Activated CD4-positive, alpha-beta T cell treated with anti-CD3 and anti-CD28 coated beads, Interleukin-2, amount 10 ng/mL, durations not matched to agents 7 days and 5 days (primary cell): ENCODE measurements at regions not wholly inside any gene's neighbourhood (a gene's known extent, or its start where the extent isn't known, plus 50 kb on each side); places are given as distances from the start of the nearest gene placed in this dataset.
A peak's percentile ranks its signal among the peaks of the same experiment; 100 is the strongest.

Experiments used
- CTCF ChIA-PET: fragments of 350-600 bp; sonication (Branson Sonifier 250); formaldehyde crosslinking; loops from one replicate; lab custom pipeline; 2021; ENCODE audit warnings: antibody characterized with exemption; lab: Charles Lee
- POLR2A ChIA-PET: fragments of 350-600 bp; sonication (Branson Sonifier 250); formaldehyde crosslinking; loops from one replicate; lab custom pipeline; 2021; ENCODE audit warnings: antibody characterized with exemption; lab: Charles Lee
- DNase-seq: peaks from one replicate; pipeline ENCODE4 v3.0.0-alpha.2; 2020
- H3K27ac Mint-ChIP-seq: one replicate; pipeline ENCODE4 v1.8.0; 2021; ENCODE audit warnings: mild to moderate bottlenecking, moderate library complexity, mixed read lengths
- H3K27me3 Mint-ChIP-seq: one replicate; pipeline ENCODE4 v1.8.0; 2021; ENCODE audit warnings: mixed read lengths
- H3K36me3 Mint-ChIP-seq: one replicate; pipeline ENCODE4 v1.8.0; 2021; ENCODE audit warnings: low read depth, mixed read lengths
- H3K4me1 Mint-ChIP-seq: one replicate; pipeline ENCODE4 v1.8.0; 2021; ENCODE audit warnings: mixed read lengths
- H3K4me3 Mint-ChIP-seq: one replicate; pipeline ENCODE4 v1.8.0; 2021; ENCODE audit warnings: mild to moderate bottlenecking, moderate library complexity, mixed read lengths
- H3K9me3 Mint-ChIP-seq: one replicate; pipeline ENCODE4 v1.8.0; 2021; ENCODE audit warnings: mixed read lengths

DNA sequence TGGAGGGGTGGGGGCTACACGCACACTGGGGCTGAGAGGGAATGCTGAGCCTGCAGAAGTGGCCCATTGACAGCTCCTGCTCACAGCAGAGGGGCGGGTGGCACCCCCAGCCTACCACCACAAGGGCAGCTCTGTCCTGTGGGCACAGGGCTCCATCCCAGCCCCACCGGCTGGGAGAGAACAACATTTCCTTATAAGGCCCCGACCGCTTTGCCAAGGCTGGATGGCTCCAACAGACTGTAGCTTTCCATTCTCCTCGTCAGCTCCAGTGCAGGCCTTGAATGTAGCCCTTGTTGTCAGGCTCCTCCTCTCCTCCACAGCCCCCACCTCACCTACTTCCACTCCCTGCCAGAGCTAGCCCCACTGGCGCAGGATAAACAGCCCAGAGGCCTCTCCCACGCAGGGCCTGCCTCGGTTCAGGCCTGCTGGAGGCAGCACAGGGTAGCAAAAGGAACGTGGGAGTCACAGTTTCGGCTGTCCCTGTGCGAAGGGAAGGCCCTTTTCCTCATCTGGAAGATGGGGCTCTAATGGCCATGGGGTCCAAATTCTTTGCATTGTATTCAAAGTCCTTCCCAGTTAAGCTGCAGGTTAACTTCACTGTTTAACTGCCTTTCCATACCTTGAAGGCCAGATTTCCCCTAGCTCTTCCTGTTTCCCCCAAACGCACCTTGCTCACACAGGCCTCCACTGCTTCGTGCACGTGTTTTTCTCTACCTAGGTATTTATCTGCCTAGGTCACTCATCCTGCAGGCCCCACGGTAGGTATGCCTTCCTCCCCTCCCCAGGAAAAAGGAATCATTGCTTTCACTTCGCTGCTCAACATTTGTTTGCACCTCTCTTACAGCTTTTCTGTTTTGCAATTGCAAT is 101.6 kb upstream of the LPP start:
- Mint-ChIP-seq H3K4me1 (peaks cover 30% of the 10 kb centered on the region), H3K36me3 (no peaks in the 10 kb centered on the region), H3K27ac (no peak overlapping the region), H3K4me3 (no peak overlapping the region), H3K27me3 (no peaks in the 10 kb centered on the region), H3K9me3 (no peaks in the 10 kb centered on the region)
- ChIA-PET CTCF (interaction anchor here (1.1 to 1.3 kb wide), 2 partner anchors 13 to 75 kb away, joined by 3 to 4 read pairs; no protein-coding TSS in a partner anchor), POLR2A (no interaction called here)
- no peak for DNase-seq

GRCh38 chr3:188053036-188053340 is 101.0 kb upstream of the LPP start:
- H3K9me3 Mint-ChIP-seq, result no peaks in the 10 kb centered on the region

GRCh38 chr3:188053710-188054380 is 100.1 kb upstream of the LPP start:
- Mint-ChIP-seq H3K4me3 (no peak overlapping the region), H3K4me1 (peaks cover 28% of the 10 kb centered on the region), H3K27me3 (no peaks in the 10 kb centered on the region), H3K9me3 (no peaks in the 10 kb centered on the region), H3K36me3 (no peaks in the 10 kb centered on the region), H3K27ac (no peak overlapping the region)
- DNase-seq, result no peak
- ChIA-PET CTCF (interaction anchor here (0.7 to 1.5 kb wide), 3 partner anchors 17 to 313 kb away, joined by 3 to 5 read pairs (median 5); no protein-coding TSS in a partner anchor), POLR2A (no interaction called here)

More at GRCh38 chr3:188053036-188053340, 101.0 kb upstream of the LPP start:
- Mint-ChIP-seq H3K27ac (peak overlapping the region; percentile 14), H3K4me3 (no peak overlapping the region), H3K27me3 (no peaks in the 10 kb centered on the region), H3K36me3 (no peaks in the 10 kb centered on the region), H3K4me1 (peaks cover 30% of the 10 kb centered on the region)
- no peak for DNase-seq
- POLR2A ChIA-PET, result no interaction called here
- CTCF ChIA-PET, result interaction anchor here (1.3 kb wide), 1 partner anchor 75 kb away, joined by 3 read pairs; no protein-coding TSS in a partner anchor

- Mint-ChIP-seq H3K4me1 (peaks cover 22% of the 10 kb centered on the region), H3K4me3 (no peak overlapping the region), H3K27ac (no peak overlapping the region), H3K9me3 (no peaks in the 10 kb centered on the region), H3K27me3 (no peaks in the 10 kb centered on the region), H3K36me3 (no peaks in the 10 kb centered on the region)
- DNase-seq, result no peak
- CTCF ChIA-PET, result interaction anchor here (0.7 to 1.5 kb wide), 3 partner anchors 17 to 314 kb away, joined by 3 to 5 read pairs (median 5); no protein-coding TSS in a partner anchor
- POLR2A ChIA-PET, result no interaction called here
These were observed 99.4 kb upstream of the LPP start for GRCh38 chr3:188054541-188054940.

GRCh38 chr3:188055388-188055787 is 98.6 kb upstream of the LPP start:
- no peaks in the 10 kb centered on the region for H3K36me3 Mint-ChIP-seq
- no peak for DNase-seq
- no peak overlapping the region for H3K4me3 Mint-ChIP-seq
- CTCF ChIA-PET, result interaction anchor here (0.6 to 1.2 kb wide), 2 partner anchors 18 to 101 kb away, joined by 3 read pairs; no protein-coding TSS in a partner anchor
- H3K4me1 Mint-ChIP-seq, result peaks cover 18% of the 10 kb centered on the region
- POLR2A ChIA-PET, result no interaction called here
- no peaks in the 10 kb centered on the region for H3K27me3 Mint-ChIP-seq
- no peaks in the 10 kb centered on the region for H3K9me3 Mint-ChIP-seq
- H3K27ac Mint-ChIP-seq, result no peak overlapping the region

- Mint-ChIP-seq H3K4me1 (peaks cover 24% of the 10 kb centered on the region), H3K4me3 (no peak overlapping the region), H3K36me3 (no peaks in the 10 kb centered on the region), H3K9me3 (no peaks in the 10 kb centered on the region), H3K27me3 (no peaks in the 10 kb centered on the region), H3K27ac (no peak overlapping the region)
- ChIA-PET CTCF (interaction anchor here (1.0 kb wide), 2 partner anchors 10 to 191 kb away, joined by 3 to 4 read pairs; no protein-coding TSS in a partner anchor), POLR2A (no interaction called here)
- no peak for DNase-seq
These were observed 96.8 kb upstream of the LPP start for GRCh38 chr3:188057124-188057523.

- no peaks in the 10 kb centered on the region for H3K9me3 Mint-ChIP-seq
- DNase-seq, result no peak
- H3K4me3 Mint-ChIP-seq, result no peak overlapping the region
- ChIA-PET CTCF (interaction anchor here (0.6 to 2.2 kb wide), 7 partner anchors 9 to 319 kb away, joined by 3 to 5 read pairs (median 3); no protein-coding TSS in a partner anchor), POLR2A (no interaction called here)
- H3K36me3 Mint-ChIP-seq, result no peaks in the 10 kb centered on the region
- H3K27ac Mint-ChIP-seq, result no peak overlapping the region
- H3K4me1 Mint-ChIP-seq, result peaks cover 25% of the 10 kb centered on the region
- no peaks in the 10 kb centered on the region for H3K27me3 Mint-ChIP-seq
These were observed 95.3 kb upstream of the LPP start for GRCh38 chr3:188058569-188059184.

DNA sequence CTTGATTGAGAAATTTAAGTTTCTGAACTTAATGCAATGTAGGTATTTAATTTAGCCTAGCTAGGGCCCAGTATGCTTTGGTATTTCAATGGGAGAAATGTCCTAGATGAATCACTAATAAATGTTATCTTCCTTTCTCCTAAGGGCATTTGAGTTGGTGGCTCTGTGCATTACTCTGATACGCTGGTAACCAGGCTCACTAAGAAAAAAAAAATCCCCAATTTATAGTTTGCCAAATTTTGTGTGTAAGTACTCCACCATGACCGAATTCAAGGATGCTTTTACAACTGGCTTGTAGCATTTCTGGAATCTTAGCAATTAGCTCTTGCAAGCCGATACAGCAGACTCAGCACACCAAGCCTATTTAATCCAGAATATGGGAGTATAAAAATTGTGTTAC is 94.6 kb upstream of the LPP start:
- H3K27ac Mint-ChIP-seq, result no peak overlapping the region
- CTCF ChIA-PET, result interaction anchor here (0.6 to 2.2 kb wide), 6 partner anchors 9 to 319 kb away, joined by 3 to 7 read pairs (median 3); no protein-coding TSS in a partner anchor
- POLR2A ChIA-PET, result no interaction called here
- no peak for DNase-seq
- H3K4me1 Mint-ChIP-seq, result peaks cover 31% of the 10 kb centered on the region
- no peak overlapping the region for H3K4me3 Mint-ChIP-seq
- H3K27me3 Mint-ChIP-seq, result no peaks in the 10 kb centered on the region
- peaks cover 3% of the 10 kb centered on the region for H3K36me3 Mint-ChIP-seq
- H3K9me3 Mint-ChIP-seq, result peaks cover 2% of the 10 kb centered on the region

DNA sequence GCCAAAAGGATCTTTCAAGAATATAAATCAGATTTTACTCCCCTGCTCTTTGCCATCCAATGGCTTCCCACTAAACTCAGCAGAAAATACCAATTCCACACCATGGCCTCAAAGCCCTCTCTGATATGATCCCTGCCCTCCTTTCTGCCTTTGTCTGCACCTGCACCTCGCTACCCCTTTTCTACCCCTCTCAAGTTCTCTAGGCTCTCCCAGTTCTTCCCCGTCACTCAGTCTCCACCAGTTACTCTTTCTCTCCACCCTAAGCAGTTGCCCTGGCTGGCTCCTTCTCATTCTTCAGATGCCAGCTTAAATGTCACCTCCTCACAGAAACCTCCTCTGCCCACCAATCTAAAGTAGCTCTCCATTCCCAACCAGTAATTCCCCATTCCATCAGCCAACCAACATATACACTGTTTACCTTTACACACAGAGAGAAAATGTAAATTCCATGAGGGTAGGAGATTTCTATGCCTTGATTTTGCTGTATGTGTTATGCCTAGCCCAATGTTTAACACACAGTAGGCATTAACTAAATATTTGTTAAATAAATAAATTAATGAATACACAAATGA is 93.6 kb upstream of the LPP start:
- ChIA-PET CTCF (interaction anchor here (0.6 to 2.2 kb wide), 4 partner anchors 12 to 320 kb away, joined by 3 to 7 read pairs (median 4); no protein-coding TSS in a partner anchor), POLR2A (no interaction called here)
- peak overlapping the region; percentile 4 for H3K27ac Mint-ChIP-seq
- H3K36me3 Mint-ChIP-seq, result peaks cover 3% of the 10 kb centered on the region
- no peak overlapping the region for H3K4me3 Mint-ChIP-seq
- H3K27me3 Mint-ChIP-seq, result no peaks in the 10 kb centered on the region
- peaks cover 2% of the 10 kb centered on the region for H3K9me3 Mint-ChIP-seq
- no peak for DNase-seq
- H3K4me1 Mint-ChIP-seq, result peaks cover 34% of the 10 kb centered on the region

GRCh38 chr3:188060840-188061544 is 93.0 kb upstream of the LPP start:
- no peak overlapping the region for H3K4me3 Mint-ChIP-seq
- H3K36me3 Mint-ChIP-seq, result peaks cover 3% of the 10 kb centered on the region
- peaks cover 2% of the 10 kb centered on the region for H3K9me3 Mint-ChIP-seq
- H3K27me3 Mint-ChIP-seq, result no peaks in the 10 kb centered on the region
- CTCF ChIA-PET, result interaction anchor here (0.6 to 1.5 kb wide), 4 partner anchors 12 to 1269 kb away, joined by 3 to 6 read pairs (median 4); no protein-coding TSS in a partner anchor
- peak overlapping the region; percentile 60 for H3K27ac Mint-ChIP-seq
- peak; percentile 54 for DNase-seq
- H3K4me1 Mint-ChIP-seq, result peaks cover 34% of the 10 kb centered on the region
- POLR2A ChIA-PET, result no interaction called here

DNA sequence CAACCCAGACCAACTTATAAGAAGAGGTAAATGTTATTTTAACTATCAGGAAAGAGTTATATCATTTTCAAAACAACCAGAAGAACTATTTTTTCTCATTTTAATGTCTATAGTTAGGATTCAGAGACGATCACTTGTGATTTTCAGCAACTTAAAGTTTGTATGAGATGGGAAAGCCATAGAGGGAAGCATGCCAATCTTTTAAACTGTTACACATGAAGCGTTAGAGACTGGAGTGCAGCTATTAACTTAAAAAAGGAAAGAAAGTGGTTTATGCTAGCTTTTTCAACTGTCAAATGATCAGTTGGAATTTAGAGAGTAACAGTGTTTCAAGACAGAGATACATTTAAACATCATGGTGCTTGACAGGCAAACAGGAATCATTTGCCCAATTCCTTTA is 91.7 kb upstream of the LPP start:
- ChIA-PET CTCF (interaction anchor here (0.8 to 1.3 kb wide), 3 partner anchors 12 to 14 kb away, joined by 3 to 6 read pairs (median 4); no protein-coding TSS in a partner anchor), POLR2A (no interaction called here)
- Mint-ChIP-seq H3K4me3 (no peak overlapping the region), H3K36me3 (peaks cover 3% of the 10 kb centered on the region), H3K27me3 (no peaks in the 10 kb centered on the region), H3K27ac (no peak overlapping the region), H3K4me1 (peaks cover 34% of the 10 kb centered on the region), H3K9me3 (peaks cover 6% of the 10 kb centered on the region)
- DNase-seq, result no peak
